Astrocyte of the cerebellum (primary cell): ENCODE measurements at regions not wholly inside any gene's neighbourhood (a gene's known extent, or its start where the extent isn't known, plus 50 kb on each side); places are given as distances from the start of the nearest gene placed in this dataset.
"Not testable (repeated sequence)": the region's sequence is repeated elsewhere in the genome, so short reads cannot be mapped to it uniquely, and the experiment has no call there.

Source experiments
- DNase-seq: peaks from one replicate; pipeline ENCODE4 v3.0.0-alpha.2; 2011; ENCODE audit warnings: low read depth
- H3K4me3 ChIP-seq: 2 replicates; pipeline ENCODE4 v1.5.1; 2011; ENCODE audit warnings: mild to moderate bottlenecking, low read depth, low read length, moderate library complexity
- in situ Hi-C: cut with HindIII; loops from 2 replicates; pipeline ENCODE4 v1.10.0; 2017; ENCODE audit warnings: low sequenced_read_pairs
- TF ChIP-seq, protein P1 (sequence below): IDR thresholded peaks from 2 replicates; pipeline ENCODE4 v1.5.1; 2012; ENCODE audit warnings: low read length, low read depth, moderate library complexity, mild to moderate bottlenecking; ENCODE audit errors: missing control alignments

DNA sequence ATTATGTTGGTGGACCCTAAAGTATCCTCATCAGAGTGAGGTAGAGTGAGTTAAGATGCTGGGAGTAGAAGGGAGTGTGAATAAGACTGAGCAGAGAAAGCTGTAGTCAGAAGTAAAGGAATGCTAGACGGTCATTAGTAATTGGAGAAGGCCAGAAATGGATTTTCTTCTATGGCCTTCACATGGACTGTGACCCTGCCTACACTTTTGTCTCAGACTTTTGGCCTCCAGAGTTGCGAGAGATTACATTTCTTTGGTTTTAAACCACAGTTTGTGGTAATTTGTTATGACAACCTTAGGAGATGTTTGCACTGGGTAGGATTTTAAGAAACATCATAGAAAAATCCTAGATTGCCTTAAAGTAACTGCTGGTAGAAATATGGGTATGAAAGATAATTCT lies 1267.7 kb upstream of the TMEFF2 start:
- in situ Hi-C loops, result no loop called here
- TF ChIP-seq, protein P1, sequence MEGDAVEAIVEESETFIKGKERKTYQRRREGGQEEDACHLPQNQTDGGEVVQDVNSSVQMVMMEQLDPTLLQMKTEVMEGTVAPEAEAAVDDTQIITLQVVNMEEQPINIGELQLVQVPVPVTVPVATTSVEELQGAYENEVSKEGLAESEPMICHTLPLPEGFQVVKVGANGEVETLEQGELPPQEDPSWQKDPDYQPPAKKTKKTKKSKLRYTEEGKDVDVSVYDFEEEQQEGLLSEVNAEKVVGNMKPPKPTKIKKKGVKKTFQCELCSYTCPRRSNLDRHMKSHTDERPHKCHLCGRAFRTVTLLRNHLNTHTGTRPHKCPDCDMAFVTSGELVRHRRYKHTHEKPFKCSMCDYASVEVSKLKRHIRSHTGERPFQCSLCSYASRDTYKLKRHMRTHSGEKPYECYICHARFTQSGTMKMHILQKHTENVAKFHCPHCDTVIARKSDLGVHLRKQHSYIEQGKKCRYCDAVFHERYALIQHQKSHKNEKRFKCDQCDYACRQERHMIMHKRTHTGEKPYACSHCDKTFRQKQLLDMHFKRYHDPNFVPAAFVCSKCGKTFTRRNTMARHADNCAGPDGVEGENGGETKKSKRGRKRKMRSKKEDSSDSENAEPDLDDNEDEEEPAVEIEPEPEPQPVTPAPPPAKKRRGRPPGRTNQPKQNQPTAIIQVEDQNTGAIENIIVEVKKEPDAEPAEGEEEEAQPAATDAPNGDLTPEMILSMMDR, result no peak
- no peak overlapping the region for H3K4me3 ChIP-seq
- DNase-seq, result no peak

DNA sequence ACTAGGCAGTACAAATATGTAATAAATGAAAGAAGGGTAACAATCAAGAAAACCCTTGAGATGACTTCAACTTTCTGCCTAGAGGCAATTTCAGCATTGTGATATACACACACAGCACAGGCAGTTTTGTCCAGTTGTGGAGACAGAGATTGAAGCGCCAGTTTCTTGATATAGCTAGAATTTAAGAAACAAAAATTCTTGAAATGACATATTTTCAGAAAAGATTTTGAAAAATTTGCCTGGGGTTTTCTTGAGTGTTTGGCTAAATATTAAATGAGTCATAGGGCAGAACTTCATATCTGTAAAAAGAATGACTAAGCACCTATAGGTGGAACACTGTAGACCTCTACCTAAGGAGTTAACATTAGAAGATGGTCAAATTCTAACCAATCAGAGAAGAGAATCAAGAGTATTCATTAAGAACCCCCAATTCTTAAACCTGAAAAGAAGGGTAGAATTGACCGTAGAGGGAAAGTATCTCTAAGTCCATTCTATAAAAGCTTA lies 1266.8 kb upstream of the TMEFF2 start:
- in situ Hi-C loops, result no loop called here
- DNase-seq, result no peak
- TF ChIP-seq, protein P1, result no peak
- no peak overlapping the region for H3K4me3 ChIP-seq

DNA sequence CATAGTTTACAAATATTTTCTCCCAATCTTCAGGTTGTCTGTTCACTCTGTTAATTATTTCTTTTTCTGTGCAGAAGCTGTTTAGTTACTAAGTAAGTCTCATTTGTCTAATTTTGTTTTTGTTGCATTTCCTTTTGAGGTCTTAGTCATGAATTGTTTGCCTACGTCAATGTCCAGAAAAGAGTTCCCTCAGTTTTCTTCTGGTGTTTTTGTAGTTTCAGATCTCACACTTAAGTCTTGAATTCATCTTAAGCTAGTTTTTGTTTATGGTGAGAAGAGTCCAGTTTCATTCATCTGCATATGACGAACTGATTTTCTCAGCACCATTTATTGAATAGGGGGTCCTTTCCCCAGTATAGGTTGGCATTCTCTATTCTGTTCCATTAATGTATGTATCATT lies 1252.2 kb upstream of the TMEFF2 start:
- H3K4me3 ChIP-seq, result no peak overlapping the region
- in situ Hi-C loops, result no loop called here
- DNase-seq, result no peak
- TF ChIP-seq, protein P1, result no peak

DNA sequence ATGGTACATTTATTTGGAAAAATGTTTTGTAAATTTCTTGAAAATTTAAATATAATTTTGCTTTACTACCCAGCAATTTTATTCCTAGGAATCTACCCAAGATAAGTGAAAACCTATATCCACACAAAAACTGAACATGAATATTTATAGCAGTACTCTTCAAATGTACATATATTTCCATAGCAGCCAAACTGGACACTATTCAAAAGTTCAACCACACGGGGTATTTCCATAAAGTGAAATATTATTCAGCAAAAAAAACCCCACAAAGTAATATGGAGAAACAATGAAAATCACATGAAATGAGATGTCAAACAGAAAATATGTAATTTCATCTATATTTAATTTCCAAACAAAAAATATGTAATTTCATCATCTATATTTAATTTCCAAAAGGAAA lies 1247.6 kb upstream of the TMEFF2 start:
- in situ Hi-C loops, result no loop called here
- DNase-seq, result no peak
- TF ChIP-seq, protein P1, result no peak
- no peak overlapping the region for H3K4me3 ChIP-seq

DNA sequence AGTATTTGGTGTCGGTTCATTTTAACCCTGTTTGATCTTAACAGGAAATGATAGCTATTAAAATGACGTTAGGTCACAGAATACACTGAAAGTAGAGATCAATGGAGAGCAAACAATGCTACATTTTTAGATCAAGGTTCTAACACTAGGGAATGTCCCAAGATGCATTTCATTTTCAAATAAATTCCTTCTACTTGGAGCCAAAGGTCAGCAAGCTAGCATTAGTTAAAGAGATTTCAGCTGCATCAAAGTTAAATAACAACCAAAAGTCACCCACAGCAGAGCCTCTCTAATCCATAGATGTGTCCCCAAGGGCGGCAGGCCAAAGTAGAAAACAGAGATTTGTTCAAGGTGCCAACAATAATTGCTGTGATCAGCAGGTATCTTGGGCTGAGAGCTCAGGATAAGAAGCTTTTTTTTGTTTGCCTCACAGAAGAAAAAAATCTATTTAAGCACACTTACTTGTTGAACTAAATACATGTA lies 1233.6 kb upstream of the TMEFF2 start:
- in situ Hi-C loops, result no loop called here
- no peak overlapping the region for H3K4me3 ChIP-seq
- no peak for DNase-seq
- TF ChIP-seq, protein P1, result no peak

DNA sequence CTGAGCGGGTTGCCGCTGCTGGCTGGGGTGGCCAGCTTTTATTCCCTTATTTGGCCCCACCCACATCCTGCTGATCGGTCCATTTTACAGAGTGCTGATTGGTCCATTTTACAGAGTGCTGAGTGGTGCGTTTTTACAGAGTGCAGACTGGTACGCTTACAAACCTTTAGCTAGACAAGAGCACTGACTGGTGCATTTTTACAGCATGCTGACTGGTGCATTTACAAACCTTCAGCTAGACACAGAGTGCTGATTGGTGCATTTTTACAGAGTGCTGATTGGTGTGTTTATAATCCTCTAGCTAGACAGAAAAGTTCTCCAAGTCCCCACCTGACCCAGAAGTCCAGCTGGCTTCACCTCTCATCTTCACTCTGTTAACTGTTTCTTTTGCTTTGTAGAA lies 1217.6 kb upstream of the TMEFF2 start:
- in situ Hi-C loops, DNase-seq, H3K4me3 ChIP-seq: not testable (repeated sequence)

DNA sequence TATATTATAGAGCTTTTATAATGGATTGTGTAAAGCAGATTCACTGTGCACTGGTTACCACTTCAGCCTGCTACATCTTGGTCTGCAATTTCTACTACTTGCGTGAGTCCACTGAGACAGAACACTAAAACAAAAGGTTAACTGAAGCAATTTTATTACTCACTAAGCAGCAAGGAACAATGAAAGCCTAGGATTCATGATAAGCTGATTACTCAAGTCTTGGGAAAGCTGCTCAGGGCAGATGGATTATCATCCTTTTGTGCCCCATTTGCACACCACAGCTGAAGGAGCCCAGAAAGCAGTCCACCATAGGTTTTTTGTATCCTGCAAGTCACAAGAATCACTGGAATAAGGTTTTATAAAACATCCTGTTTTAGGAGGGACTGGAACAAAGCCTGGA lies 1215.2 kb upstream of the TMEFF2 start:
- TF ChIP-seq, protein P1, result no peak
- H3K4me3 ChIP-seq, result no peak overlapping the region
- DNase-seq, result no peak
- in situ Hi-C loops, result no loop called here
